Duodenal mucosa (tissue), 2 donors: ENCODE measurements at regions not wholly inside any gene's neighbourhood (a gene's known extent, or its start where the extent isn't known, plus 50 kb on each side); places are given as distances from the start of the nearest gene placed in this dataset.

ENCODE experiments used
- H3K27ac ChIP-seq: one replicate; pipeline ENCODE4 v1.7.0; 2013; ENCODE audit warnings: low read depth, low read length
- H3K27me3 ChIP-seq, 2 donors: one replicate each; pipeline ENCODE4 v1.7.0; 2013; ENCODE audit warnings: low read length in 2 of 2, control low read depth in 1 of 2; ENCODE audit not compliant: insufficient read depth in 2 of 2, control insufficient read depth in 1 of 2
- H3K36me3 ChIP-seq, 2 donors: one replicate each; pipeline ENCODE4 v1.7.0; 2013; ENCODE audit warnings: low read length in 2 of 2, control low read depth in 1 of 2; ENCODE audit not compliant: insufficient read depth in 2 of 2, control insufficient read depth in 1 of 2
- H3K4me1 ChIP-seq, 2 donors: one replicate each; pipeline ENCODE4 v1.7.0; 2013; ENCODE audit warnings: low read length in 2 of 2, control low read depth in 1 of 2; ENCODE audit not compliant: insufficient read depth in 2 of 2, control insufficient read depth in 1 of 2
- H3K4me3 ChIP-seq, 2 donors: one replicate each; pipeline ENCODE4 v1.7.0; 2013; ENCODE audit warnings: low read length in 2 of 2, low read depth in 1 of 2
- H3K9ac ChIP-seq, 2 donors: one replicate each; pipeline ENCODE4 v1.7.0; 2013; ENCODE audit warnings: low read length in 2 of 2, low read depth in 1 of 2
- H3K9me3 ChIP-seq, 2 donors: one replicate each; pipeline ENCODE4 v1.7.0; 2013; ENCODE audit warnings: low read length in 2 of 2, control low read depth in 1 of 2; ENCODE audit not compliant: control insufficient read depth in 1 of 2

GRCh38 chr4:188911707-188912106 lies 772.5 kb downstream of the TRIML1 start:
- no peaks in the 10 kb centered on the region for H3K9me3 ChIP-seq
- no peaks in the 10 kb centered on the region for H3K27me3 ChIP-seq
- no peaks in the 10 kb centered on the region for H3K4me1 ChIP-seq
- H3K36me3 ChIP-seq: no peaks in the 10 kb centered on the region
- no peak overlapping the region for H3K4me3 ChIP-seq
- H3K27ac ChIP-seq: no peak overlapping the region
- H3K9ac ChIP-seq: no peak overlapping the region

- no peaks in the 10 kb centered on the region for H3K27me3 ChIP-seq
- no peak overlapping the region for H3K27ac ChIP-seq
- H3K4me1 ChIP-seq: no peaks in the 10 kb centered on the region
- no peak overlapping the region for H3K9ac ChIP-seq
- H3K9me3 ChIP-seq: peaks cover 0 to 8% of the 10 kb centered on the region in 2 donors
- no peak overlapping the region for H3K4me3 ChIP-seq
- H3K36me3 ChIP-seq: no peaks in the 10 kb centered on the region
These were observed 775.9 kb downstream of the TRIML1 start for GRCh38 chr4:188915175-188915574.

GRCh38 chr4:188918787-188919186 lies 779.5 kb downstream of the TRIML1 start:
- Histone ChIP-seq H3K27me3 (no peaks in the 10 kb centered on the region), H3K4me3 (no peak overlapping the region), H3K9ac (no peak overlapping the region), H3K36me3 (no peaks in the 10 kb centered on the region), H3K9me3 (peaks cover 0 to 11% of the 10 kb centered on the region in 2 donors), H3K27ac (no peak overlapping the region), H3K4me1 (no peaks in the 10 kb centered on the region)

- H3K27ac ChIP-seq: no peak overlapping the region
- no peaks in the 10 kb centered on the region for H3K36me3 ChIP-seq
- peaks cover 5 to 10% of the 10 kb centered on the region in 2 donors for H3K9me3 ChIP-seq
- H3K4me1 ChIP-seq: no peaks in the 10 kb centered on the region
- no peak overlapping the region for H3K4me3 ChIP-seq
- H3K27me3 ChIP-seq: no peaks in the 10 kb centered on the region
- no peak overlapping the region for H3K9ac ChIP-seq
These were observed 791.6 kb downstream of the TRIML1 start for GRCh38 chr4:188930822-188931221.

- Histone ChIP-seq H3K27me3 (no peaks in the 10 kb centered on the region), H3K36me3 (no peaks in the 10 kb centered on the region), H3K4me1 (no peaks in the 10 kb centered on the region), H3K27ac (no peak overlapping the region), H3K9ac (no peak overlapping the region), H3K9me3 (peaks cover 5 to 10% of the 10 kb centered on the region in 2 donors), H3K4me3 (no peak overlapping the region)
These were observed 795.2 kb downstream of the TRIML1 start for GRCh38 chr4:188934320-188934962.

- Histone ChIP-seq H3K36me3 (no peaks in the 10 kb centered on the region), H3K9ac (no peak overlapping the region), H3K9me3 (no peaks in the 10 kb centered on the region), H3K4me1 (no peaks in the 10 kb centered on the region), H3K4me3 (no peak overlapping the region), H3K27ac (no peak overlapping the region), H3K27me3 (no peaks in the 10 kb centered on the region)
These were observed 802.4 kb downstream of the TRIML1 start for GRCh38 chr4:188941524-188942119.

- Histone ChIP-seq H3K36me3 (no peaks in the 10 kb centered on the region), H3K9ac (no peak overlapping the region), H3K27me3 (no peaks in the 10 kb centered on the region), H3K4me1 (no peaks in the 10 kb centered on the region), H3K4me3 (no peak overlapping the region), H3K27ac (no peak overlapping the region), H3K9me3 (no peaks in the 10 kb centered on the region)
These were observed 803.4 kb downstream of the TRIML1 start for GRCh38 chr4:188942606-188943005.

- Histone ChIP-seq H3K36me3 (no peaks in the 10 kb centered on the region), H3K9me3 (no peaks in the 10 kb centered on the region), H3K4me1 (no peaks in the 10 kb centered on the region), H3K27me3 (no peaks in the 10 kb centered on the region), H3K27ac (no peak overlapping the region), H3K9ac (no peak overlapping the region), H3K4me3 (no peak overlapping the region)
These were observed 810.4 kb downstream of the TRIML1 start for GRCh38 chr4:188949596-188949995.

- Histone ChIP-seq H3K9ac (no peak overlapping the region), H3K27me3 (no peaks in the 10 kb centered on the region), H3K4me1 (no peaks in the 10 kb centered on the region), H3K36me3 (no peaks in the 10 kb centered on the region), H3K4me3 (no peak overlapping the region), H3K9me3 (no peaks in the 10 kb centered on the region), H3K27ac (no peak overlapping the region)
These were observed 815.8 kb downstream of the TRIML1 start for GRCh38 chr4:188955066-188955465.

- Histone ChIP-seq H3K9ac (no peak overlapping the region), H3K4me1 (no peaks in the 10 kb centered on the region), H3K27ac (no peak overlapping the region), H3K9me3 (no peaks in the 10 kb centered on the region), H3K27me3 (no peaks in the 10 kb centered on the region), H3K36me3 (no peaks in the 10 kb centered on the region), H3K4me3 (no peak overlapping the region)
These were observed 817.3 kb downstream of the TRIML1 start for GRCh38 chr4:188956566-188956965.
